ENCODE measurements at regions not wholly inside any gene's neighbourhood (a gene's known extent, or its start where the extent isn't known, plus 50 kb on each side); places are given as distances from the start of the nearest gene placed in this dataset.

GRCh38 chr3:59595830-59596229 is 546.0 kb upstream of the CFAP20DC start:
- DNase-seq (ENCODE audit: low read depth in 4 of 4, low spot score in 3 of 4), result no peak

GRCh38 chr3:59593380-59593779 is 543.6 kb upstream of the CFAP20DC start:
- no peak for DNase-seq (ENCODE audit: low read depth in 4 of 4, low spot score in 3 of 4)

- DNase-seq (ENCODE audit: low read depth in 4 of 4, low spot score in 3 of 4), result no peak
Measured at GRCh38 chr3:59580996-59581395, 531.2 kb upstream of the CFAP20DC start.

GRCh38 chr3:59580499-59580898 is 530.7 kb upstream of the CFAP20DC start:
- DNase-seq (ENCODE audit: low read depth in 4 of 4, low spot score in 3 of 4), result no peak

GRCh38 chr3:59578129-59578528 is 528.3 kb upstream of the CFAP20DC start:
- no peak for DNase-seq (ENCODE audit: low read depth in 4 of 4, low spot score in 3 of 4)

GRCh38 chr3:59576606-59577005 is 526.8 kb upstream of the CFAP20DC start:
- DNase-seq (ENCODE audit: low read depth in 4 of 4, low spot score in 3 of 4), result no peak

- DNase-seq (ENCODE audit: low read depth in 4 of 4, low spot score in 3 of 4), result peak; percentile 52 to 70 (median 66)
Measured at GRCh38 chr3:59575113-59576001, 525.5 kb upstream of the CFAP20DC start.

- no peak for DNase-seq (ENCODE audit: low read depth in 4 of 4, low spot score in 3 of 4)
Measured at GRCh38 chr3:59573911-59574310, 524.1 kb upstream of the CFAP20DC start.

- no peak for DNase-seq (ENCODE audit: low read depth in 4 of 4, low spot score in 3 of 4)
Measured at GRCh38 chr3:59572106-59572505, 522.3 kb upstream of the CFAP20DC start.

- DNase-seq (ENCODE audit: low read depth in 4 of 4, low spot score in 3 of 4), result no peak
Measured at GRCh38 chr3:59570806-59571205, 521.0 kb upstream of the CFAP20DC start.

- DNase-seq (ENCODE audit: low read depth in 4 of 4, low spot score in 3 of 4), result no peak
Measured at GRCh38 chr3:59567661-59568060, 517.8 kb upstream of the CFAP20DC start.

- DNase-seq (ENCODE audit: low read depth in 4 of 4, low spot score in 3 of 4), result peak in 1 of 4 donors; percentile 14
Measured at GRCh38 chr3:59566481-59566975, 516.7 kb upstream of the CFAP20DC start.

GRCh38 chr3:59565125-59565524 is 515.3 kb upstream of the CFAP20DC start:
- no peak for DNase-seq (ENCODE audit: low read depth in 4 of 4, low spot score in 3 of 4)

GRCh38 chr3:59563966-59564365 is 514.1 kb upstream of the CFAP20DC start:
- no peak for DNase-seq (ENCODE audit: low read depth in 4 of 4, low spot score in 3 of 4)

GRCh38 chr3:59563072-59563605 is 513.3 kb upstream of the CFAP20DC start:
- DNase-seq (ENCODE audit: low read depth in 4 of 4, low spot score in 3 of 4), result no peak

GRCh38 chr3:59559721-59560435 is 510.1 kb upstream of the CFAP20DC start:
- DNase-seq (ENCODE audit: low read depth in 4 of 4, low spot score in 3 of 4), result no peak

GRCh38 chr3:59558906-59559720 is 509.3 kb upstream of the CFAP20DC start:
- no peak for DNase-seq (ENCODE audit: low read depth in 4 of 4, low spot score in 3 of 4)

- DNase-seq (ENCODE audit: low read depth in 4 of 4, low spot score in 3 of 4), result no peak
Measured at GRCh38 chr3:59555593-59556315, 505.9 kb upstream of the CFAP20DC start.

GRCh38 chr3:59553076-59553475 is 503.3 kb upstream of the CFAP20DC start:
- DNase-seq (ENCODE audit: low read depth in 4 of 4, low spot score in 3 of 4), result no peak

GRCh38 chr3:59551834-59552233 is 502.0 kb upstream of the CFAP20DC start:
- no peak for DNase-seq (ENCODE audit: low read depth in 4 of 4, low spot score in 3 of 4)

Data from left renal pelvis (tissue), 4 donors.